ENCODE measurements at regions not wholly inside any gene's neighbourhood (a gene's known extent, or its start where the extent isn't known, plus 50 kb on each side); places are given as distances from the start of the nearest gene placed in this dataset.

GRCh38 chr2:153819501-153819900 lies 52.2 kb upstream of the GALNT13 start:
- no peak overlapping the region for H3K4me3 Mint-ChIP-seq
- POLR2A ChIA-PET, result no interaction called here
- no peaks in the 10 kb centered on the region for H3K27me3 Mint-ChIP-seq
- CTCF ChIA-PET, result no interaction called here
- no peaks in the 10 kb centered on the region for H3K36me3 Mint-ChIP-seq (ENCODE audit: low read depth)
- peaks cover 4% of the 10 kb centered on the region for H3K9me3 Mint-ChIP-seq (ENCODE audit: low read depth)
- no peak for ATAC-seq
- intact Hi-C loops (cut with DNase I, micrococcal nuclease), result no loop called here
- no peak overlapping the region for H3K27ac Mint-ChIP-seq
- H3K4me1 Mint-ChIP-seq, result no peaks in the 10 kb centered on the region
- no peak for DNase-seq

Measured in activated CD4-positive, alpha-beta T cell treated with anti-CD3 and anti-CD28 coated beads for 36 hours (primary cell).